ENCODE measurements at regions not wholly inside any gene's neighbourhood (a gene's known extent, or its start where the extent isn't known, plus 50 kb on each side); places are given as distances from the start of the nearest gene placed in this dataset.
"Not testable (repeated sequence)": the region's sequence is repeated elsewhere in the genome, so short reads cannot be mapped to it uniquely, and the experiment has no call there.

DNA sequence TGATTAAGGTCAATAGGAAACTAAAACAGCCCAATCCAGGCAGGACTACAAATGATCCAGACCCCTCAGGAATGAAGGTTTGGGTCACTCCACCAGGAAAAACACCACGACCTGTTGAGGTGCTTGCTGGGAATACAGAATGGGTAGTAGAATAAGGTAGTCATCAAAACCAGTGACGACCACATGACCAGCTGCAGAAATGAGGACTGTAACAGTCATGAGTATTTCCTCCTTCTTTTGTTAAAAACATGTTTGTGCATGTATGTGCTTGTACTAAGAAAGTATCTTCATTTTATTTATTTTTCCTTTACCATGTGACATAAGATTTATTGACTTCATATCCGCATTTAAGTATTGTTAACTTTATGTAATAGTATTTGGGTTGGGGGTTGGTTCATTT lies 603.5 kb upstream of the NR3C2 start:
- DNase-seq (ENCODE audit: low spot score) = no peak

DNA sequence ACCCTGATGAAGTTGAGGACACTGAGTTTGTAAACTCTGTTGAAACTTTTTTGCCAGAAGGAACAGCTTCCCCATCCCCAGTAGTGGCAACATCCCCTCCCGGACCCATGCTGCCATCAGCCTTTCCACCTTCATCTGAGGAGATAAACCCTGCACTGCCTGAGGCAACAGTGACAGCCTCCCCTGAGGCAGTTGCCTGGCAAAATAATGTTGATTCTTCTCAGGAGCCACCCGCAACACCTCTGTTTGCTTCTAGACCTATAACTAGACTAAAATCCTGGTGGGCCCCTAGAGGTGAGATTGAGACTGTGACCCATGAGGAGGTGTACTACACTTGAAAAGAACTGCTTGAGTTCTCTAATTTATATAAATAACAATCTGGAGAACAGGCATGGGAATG lies 597.6 kb upstream of the NR3C2 start:
- DNase-seq (ENCODE audit: low spot score); FAIRE-seq: not testable (repeated sequence)

More for the DNA sequence above, 603.5 kb upstream of the NR3C2 start:
- FAIRE-seq = no peak

DNA sequence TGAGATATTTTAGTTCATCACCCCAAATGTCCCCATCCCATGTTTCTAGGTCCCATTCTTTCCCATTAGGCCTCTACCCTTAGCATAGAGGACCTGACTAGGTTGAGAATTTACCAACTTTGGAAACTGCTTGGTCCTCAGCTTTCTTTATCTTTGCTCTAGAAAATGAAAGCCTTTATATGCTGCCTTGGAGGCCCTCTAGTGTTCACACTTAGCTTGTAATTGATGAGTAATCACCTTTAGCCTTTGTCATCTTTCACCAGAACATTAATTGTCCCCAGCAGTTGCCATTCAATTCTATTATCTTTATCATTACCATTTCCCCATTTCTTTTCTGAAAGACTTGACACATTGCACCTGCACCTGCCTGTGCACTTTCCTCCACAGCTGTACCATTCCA lies 589.2 kb upstream of the NR3C2 start:
- no peak for DNase-seq (ENCODE audit: low spot score)
- no peak for FAIRE-seq

DNA sequence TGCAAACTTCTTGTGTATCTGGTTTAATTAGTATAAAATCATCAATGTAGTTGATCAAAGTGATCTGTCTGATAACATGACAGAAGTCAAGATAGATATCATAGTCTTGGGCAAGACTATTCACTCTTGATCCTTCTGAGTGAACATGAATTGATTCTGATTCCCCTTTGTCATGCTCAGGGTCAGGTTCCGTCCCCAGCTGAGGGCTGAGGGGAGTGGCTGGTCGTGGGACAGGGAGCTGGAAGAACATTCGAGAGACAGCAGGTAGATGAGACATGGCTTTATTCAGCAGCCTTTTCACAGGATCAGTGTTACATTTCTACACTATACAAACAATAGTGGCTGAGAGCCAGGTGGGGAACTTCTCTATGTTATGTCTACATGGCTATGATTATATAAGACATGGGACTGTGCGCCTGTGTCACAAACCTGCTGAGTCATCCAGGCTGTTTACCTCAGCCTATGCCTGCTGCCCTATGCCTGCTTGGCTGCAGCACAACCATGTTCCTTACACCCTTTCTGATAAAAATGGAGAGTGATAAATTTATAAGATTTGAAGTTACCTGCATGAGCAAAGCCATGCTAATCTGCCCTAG lies 586.9 kb upstream of the NR3C2 start:
- no peak for DNase-seq (ENCODE audit: low spot score)
- FAIRE-seq = no peak

DNA sequence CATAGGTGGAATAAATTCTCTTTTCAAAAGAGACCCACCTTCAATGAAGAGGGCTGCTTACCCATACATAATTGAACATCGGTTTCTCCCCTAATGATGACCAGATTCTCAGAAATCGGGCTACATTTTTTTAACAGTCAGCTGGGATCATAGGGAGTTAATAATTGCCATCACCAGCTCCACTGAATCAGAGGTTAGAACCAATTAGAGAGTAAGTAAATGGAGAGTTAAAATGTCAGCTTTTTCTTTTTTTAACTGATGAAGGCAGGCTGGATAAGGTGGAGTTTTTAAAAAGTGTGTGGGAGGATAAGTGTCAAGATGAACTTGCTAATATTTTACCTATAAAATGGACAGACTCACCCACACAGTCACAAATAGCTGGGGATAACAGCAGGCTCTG lies 584.5 kb upstream of the NR3C2 start:
- DNase-seq (ENCODE audit: low spot score) = no peak
- FAIRE-seq = no peak

DNA sequence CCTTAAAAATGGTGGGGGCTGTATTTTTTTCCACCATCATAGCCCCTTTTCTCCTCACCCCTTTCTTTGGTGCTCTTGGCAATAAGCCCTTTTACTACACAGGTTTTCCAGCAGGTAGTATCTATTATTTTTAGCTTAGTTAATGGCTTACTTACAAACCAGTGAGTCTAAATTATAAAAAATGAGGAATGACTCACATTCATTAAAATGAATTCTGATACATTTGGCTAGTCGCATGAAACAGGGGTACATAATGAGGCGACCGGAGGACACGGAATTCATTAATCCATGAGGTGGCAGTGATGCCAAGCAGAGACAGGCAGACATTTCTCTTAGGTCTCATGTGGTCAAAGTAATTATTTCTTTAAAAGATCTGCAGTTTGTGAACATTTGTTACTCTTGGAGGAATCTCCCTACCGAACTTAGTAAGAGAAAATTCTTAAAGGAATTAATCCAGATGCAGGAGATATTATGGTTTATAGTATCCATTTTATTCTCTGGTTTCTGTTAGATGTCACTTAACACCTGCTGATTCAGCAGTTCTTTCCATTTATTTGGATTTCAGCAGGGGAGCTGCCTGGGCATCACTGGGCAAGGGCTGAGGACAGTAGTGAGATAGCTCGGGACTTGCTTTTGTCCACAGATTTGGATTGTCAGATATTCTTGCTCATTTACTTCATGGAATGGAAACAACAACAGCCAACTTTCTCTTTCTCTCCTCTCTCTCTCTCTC lies 575.0 kb upstream of the NR3C2 start:
- DNase-seq (ENCODE audit: low spot score) = no peak

DNA sequence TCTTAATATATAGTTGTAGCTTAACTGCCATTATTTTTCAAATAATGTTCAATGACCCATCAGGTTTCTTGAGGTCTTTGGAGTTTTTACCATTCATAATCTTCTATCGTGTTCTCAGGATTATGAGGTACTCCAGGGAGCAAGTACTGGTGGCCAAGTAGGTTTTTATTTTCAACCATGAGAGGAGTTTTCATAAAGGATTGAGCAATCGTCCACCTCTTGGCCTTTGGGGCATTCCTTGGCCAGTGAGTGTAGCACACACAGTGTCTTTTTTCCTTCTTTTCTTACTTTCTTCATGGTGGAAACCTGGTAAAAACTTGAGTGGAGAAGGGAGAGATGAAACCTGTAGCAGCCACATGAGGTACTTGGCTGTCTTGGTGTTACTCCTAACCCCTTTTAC lies 567.0 kb upstream of the NR3C2 start:
- DNase-seq (ENCODE audit: low spot score) (no peak), FAIRE-seq (no peak)

More for the DNA sequence above, 575.0 kb upstream of the NR3C2 start:
- FAIRE-seq = no peak

DNA sequence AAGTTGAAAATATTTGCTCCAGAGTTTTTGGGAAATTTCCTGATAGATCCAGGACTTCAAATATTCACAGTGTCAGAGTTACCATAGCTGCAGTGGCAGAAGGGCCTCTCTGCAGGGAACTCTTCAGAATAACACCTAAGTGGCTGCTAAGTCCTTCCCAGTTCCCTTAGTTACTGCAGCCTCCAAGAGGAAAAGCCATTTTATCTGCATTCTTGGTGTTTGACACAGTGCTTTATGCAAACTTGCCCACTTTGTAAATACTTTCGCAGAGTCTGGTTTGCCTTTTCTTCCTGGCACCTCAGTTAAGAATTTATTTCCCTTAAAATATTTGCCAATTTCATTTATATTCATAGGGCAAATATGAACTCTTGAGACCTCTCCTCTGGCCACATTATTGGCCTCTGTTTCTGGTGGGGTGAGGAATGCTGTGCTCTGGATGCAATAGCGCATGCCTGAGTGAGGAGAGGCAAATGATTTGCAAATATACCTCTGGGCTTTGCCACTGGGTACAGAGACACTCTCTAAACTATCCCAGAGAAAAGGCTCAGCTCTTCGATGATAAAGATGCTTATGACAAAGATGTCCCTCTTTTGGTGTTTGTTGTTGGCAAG lies 566.3 kb upstream of the NR3C2 start:
- FAIRE-seq = no peak
- DNase-seq (ENCODE audit: low spot score) = no peak

DNA sequence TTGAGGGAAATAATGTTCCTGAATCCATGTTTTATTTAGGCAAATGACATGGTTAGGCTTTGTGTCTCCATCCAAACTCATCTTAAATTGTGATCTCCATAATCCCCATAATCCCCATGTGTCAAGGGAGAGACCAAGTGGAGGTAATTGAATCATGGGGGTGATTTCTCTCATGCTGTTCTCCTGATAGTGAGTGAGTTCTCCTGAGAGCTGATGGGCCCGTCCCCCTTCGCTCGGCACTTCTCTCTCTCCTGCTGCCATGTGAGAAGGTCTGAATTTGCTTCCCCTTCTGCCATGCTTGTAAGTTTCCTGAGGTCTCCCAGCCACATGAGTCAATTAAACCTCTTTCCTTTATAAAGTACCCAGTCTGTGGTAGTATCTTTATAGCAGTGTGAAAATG lies 563.0 kb upstream of the NR3C2 start:
- no peak for FAIRE-seq
- no peak for DNase-seq (ENCODE audit: low spot score)

DNA sequence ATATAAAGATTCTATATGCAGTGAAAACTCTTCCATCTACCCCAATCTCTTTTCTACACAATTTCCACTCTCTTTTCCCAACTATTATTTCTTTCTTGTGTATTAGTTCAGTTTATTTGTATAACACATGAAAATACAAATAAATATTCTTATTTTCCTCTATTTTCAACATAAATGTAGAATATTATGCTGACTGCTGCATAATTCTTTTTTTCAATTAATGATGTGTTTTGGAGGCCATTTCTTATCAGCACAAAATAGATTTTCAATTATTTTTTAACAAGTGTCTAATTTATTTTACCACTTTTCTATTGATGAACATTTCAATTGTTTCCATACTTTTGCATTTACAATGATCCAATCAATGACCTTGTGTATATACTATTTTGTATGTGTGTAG lies 557.7 kb upstream of the NR3C2 start:
- FAIRE-seq = no peak

DNA sequence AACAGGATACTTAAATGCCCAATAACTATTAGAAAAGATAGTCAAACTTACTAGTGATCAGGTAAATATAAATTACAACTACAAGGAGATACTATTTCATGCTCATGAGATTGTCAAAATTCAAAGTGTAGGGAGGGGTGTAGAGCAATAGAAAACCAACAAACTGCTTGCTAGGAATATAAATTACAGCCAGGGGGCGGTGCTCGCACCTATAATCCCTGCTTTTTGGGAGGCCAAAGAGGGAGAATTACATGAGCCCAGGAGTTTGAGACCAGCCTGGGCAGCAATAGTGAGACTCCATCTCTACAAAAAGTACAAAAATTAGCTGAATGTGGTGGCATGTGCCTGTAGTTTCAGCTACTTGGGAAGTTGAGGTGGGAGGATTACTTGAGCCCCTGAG lies 556.5 kb upstream of the NR3C2 start:
- FAIRE-seq (no peak), DNase-seq (ENCODE audit: low spot score) (no peak)

More for the DNA sequence above, 557.7 kb upstream of the NR3C2 start:
- no peak for DNase-seq (ENCODE audit: low spot score)

DNA sequence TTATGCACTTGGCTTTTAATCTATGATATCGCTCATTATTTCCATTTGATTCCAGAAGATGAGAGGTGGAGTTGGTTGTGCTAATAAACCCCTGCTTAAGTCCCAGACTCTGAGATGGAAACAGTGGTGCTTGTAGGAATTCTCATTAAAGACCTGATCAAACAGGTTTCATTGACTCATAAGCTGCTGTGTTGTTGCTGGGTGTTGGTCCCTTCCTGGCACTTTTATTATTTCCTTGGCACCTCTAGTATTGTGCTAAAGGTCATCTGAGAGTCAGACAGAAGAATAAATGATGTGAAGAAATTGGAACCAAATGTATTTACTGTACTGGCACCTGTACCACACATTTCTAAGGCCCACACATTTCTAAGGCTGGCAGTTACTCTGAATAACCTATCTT lies 544.7 kb upstream of the NR3C2 start:
- no peak for FAIRE-seq

DNA sequence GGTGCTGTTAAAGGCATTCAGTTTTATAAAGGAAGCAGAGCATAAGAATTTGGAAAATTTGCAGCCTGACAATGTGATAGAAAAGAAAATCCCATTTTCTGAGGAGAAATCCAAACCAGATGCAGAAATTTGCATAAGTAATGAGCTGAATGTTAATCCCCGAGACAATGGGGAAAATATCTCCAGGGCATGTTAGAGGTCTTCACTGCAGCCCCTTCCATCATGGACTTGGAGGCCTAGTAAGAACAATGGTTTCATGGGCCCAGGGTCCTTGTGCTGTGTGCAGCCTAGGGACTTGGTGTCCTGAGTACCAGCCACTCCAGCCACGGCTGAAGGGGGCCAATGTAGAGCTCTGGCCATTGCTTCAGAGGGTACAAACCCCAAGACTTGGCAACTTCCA lies 542.7 kb upstream of the NR3C2 start:
- DNase-seq (ENCODE audit: low spot score) = no peak
- FAIRE-seq = no peak

More for the DNA sequence above, 544.7 kb upstream of the NR3C2 start:
- DNase-seq (ENCODE audit: low spot score) = no peak

DNA sequence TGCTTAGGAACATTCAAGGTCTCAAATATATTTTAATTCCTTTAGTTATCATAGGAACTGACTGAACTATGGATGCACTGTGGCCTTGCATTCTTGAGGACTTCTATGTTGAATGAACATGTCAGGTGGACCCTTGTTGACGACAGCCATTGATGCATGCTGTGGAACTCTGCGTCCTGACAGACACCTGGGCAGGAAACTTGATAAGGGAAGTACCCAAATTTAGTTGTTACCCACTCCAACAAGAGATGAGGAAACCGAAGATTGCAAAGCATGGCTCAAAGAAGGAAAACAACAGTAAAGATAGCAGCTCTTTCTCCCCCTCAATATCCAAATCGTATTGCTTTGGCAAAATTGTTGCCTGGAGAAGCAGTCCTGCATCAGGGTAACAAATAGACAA lies 540.0 kb upstream of the NR3C2 start:
- no peak for DNase-seq (ENCODE audit: low spot score)
- no peak for FAIRE-seq

DNA sequence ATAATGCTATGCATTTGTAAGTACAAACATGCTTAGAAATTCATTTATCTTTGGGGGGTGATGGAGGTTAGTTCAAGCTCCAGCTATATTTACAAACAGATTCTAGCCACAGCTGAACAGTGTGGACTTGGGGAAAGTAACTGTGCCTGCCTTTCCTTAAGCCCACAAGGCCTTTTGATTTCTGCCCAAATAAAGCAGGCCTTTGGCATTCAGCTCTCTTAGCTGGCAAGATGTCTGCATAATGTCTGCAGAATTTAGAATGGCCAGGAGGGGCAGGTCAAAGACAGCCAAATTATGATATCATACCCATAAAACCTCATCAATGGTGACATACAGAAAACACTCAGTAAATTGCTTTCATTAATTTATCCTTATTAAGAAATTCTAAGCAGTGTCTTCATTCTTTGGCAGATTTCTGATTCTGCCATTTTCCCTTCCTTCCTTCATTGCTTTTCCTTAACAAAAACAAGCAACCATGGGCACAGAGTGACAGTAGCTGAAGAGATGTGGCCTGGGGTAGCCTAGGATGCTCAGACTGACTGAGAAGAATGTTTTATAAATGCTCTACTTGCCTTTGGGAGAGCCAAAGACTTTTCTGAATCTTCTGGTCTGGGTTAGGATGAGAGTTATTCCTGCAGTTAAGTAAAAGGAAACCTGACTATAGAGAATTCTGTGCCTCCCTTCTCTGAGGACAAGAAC lies 538.7 kb upstream of the NR3C2 start:
- no peak for FAIRE-seq

DNA sequence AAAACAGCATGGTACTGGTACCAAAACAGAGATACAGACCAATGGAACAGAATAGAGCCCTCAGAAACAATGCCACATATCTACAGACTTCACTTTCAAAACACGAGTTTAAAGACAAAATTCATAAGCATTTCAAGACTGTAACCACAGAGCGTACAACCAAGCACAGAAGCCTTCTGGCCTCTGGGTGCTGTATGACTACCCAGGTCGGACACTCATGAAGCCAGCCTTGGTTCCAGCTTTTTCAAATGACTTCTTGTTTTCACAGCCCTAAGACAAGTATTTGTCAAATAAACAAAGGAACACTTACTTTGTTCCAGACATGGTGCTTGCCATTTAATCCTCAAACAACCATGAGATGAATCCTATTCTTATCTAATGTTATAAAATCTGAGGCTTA lies 536.1 kb upstream of the NR3C2 start:
- FAIRE-seq (no peak), DNase-seq (ENCODE audit: low spot score) (no peak)

More for the DNA sequence above, 538.7 kb upstream of the NR3C2 start:
- no peak for DNase-seq (ENCODE audit: low spot score)

DNA sequence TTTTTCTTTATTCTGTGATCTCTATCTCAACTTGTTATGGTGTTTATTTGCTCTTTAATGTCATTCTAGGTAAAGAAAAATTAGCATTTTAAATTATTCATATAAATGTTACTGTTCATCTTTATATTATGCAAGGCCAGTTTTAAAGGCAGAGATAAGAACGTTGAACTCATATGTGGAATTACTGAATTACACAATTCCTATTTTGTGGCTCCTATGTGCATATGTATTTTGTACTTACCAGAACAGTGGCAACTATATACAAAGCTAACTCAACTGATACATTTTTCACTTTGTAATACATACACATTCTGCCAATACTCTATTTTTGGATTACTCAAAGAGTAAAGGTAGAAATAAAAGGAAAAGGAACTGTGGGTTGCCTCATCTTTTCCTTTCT lies 533.2 kb upstream of the NR3C2 start:
- FAIRE-seq = no peak

DNA sequence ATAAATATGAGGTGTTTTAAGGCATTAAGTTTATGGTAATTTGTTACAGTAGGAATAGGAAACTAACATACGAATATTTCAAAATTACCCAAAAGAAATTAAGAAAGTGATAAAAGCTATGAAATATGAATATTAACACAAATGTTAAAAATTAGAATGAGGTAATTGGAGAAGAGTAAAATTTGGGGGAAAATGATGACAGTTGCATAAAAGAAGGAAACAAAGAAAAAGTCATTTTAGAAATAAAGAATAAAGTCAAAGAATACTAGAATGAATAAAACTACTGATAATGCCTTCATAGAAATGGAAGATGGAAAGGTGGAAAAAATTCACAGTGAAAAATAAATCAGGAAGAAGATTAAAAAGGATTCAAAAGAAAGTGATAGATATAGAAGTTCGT lies 522.9 kb upstream of the NR3C2 start:
- DNase-seq (ENCODE audit: low spot score) (no peak), FAIRE-seq (no peak)

More for the DNA sequence above, 533.2 kb upstream of the NR3C2 start:
- DNase-seq (ENCODE audit: low spot score) = no peak

DNA sequence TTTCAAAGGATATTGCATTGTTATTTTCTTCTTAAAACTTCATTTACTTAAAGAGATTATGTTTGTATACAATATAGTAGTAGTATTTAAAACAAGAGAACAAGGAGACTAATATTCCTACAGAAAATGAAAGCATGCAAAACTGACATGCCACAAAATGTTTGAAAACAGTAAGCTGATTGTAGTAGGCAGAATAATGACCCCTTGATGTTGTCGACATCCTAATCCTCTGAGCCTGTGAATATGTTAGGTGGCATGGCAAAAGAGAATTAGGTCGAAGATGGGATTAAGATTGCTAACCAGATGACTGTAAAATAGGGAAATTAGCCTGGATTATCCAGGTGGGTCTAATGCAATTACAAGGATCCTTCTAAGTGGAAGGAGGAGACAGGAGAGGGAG lies 522.2 kb upstream of the NR3C2 start:
- DNase-seq (ENCODE audit: low spot score) = no peak
- no peak for FAIRE-seq

DNA sequence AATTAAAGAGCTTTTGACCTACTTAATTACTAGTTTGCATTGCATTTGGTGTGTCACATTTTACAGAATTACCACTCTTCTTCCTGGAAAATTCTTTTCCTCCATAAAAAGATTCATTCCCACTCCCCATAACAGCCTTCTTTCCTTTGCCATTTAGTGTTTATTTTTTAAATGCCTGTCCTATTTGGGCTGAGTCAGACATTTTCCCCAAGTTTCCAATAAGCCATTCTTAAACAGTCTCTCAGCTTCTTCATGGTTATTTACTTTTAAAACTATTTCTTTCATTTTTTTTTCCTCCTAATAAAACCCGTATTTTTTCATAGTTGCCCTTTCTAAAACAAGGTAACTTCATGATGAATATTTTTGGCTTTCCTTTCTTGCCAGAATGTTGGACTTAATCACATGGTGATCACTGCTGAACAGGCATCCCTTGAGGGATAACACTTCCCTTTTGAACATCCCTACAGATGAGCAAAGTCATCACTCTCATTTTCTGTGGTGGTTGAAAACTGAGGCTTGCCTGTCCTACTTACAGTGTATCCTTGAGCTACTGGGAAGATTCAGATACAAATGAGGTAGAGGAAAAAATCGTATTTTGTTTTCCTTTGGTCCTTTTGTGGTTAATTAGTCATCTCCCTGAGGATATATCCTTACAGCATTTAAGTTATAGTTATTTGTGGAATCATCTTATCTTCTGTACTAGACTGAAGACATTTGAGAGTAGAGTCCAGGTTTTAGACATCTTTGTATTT lies 520.5 kb upstream of the NR3C2 start:
- DNase-seq (ENCODE audit: low spot score) (no peak), FAIRE-seq (no peak)

DNA sequence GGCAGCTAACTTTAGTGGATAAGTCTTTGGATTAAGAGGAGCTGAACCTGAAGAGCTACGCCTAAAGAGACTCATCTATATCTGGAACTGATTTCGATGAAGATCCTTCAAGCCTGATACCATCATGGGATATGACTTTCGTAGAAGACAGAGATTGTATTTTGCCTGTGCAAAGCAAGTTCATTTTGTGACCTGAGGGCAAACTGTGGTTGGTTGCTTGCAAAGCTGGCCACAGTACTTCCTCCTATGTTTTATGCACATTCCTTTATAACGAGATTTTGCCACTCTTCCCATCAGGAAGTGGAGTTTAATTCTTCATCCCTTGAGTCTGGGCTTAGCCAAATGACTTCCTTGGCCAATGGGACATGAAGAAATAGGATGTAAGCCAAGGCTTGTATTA lies 519.3 kb upstream of the NR3C2 start:
- FAIRE-seq (no peak), DNase-seq (ENCODE audit: low spot score) (no peak)

DNA sequence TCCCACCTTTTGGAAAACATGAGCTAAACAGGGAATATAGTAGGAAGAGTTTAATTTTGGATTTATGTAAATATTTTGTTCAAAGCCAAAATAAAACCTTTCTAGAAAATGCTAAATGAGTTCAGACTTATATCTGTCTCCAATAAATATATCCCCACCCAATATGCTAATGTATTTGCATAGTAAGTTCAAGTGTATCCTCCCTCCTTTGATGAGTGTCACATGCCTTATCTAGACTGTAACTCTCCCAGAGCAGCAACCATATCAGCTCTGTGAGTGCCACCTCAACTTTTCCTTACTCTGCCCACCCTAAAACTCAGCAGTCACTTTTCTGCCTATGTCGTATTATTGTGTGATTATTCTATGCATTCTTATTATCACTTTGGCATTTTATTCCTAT lies 516.1 kb upstream of the NR3C2 start:
- FAIRE-seq = no peak
- DNase-seq (ENCODE audit: low spot score) = no peak
